ENCODE measurements at regions not wholly inside any gene's neighbourhood (a gene's known extent, or its start where the extent isn't known, plus 50 kb on each side); places are given as distances from the start of the nearest gene placed in this dataset.

DNA sequence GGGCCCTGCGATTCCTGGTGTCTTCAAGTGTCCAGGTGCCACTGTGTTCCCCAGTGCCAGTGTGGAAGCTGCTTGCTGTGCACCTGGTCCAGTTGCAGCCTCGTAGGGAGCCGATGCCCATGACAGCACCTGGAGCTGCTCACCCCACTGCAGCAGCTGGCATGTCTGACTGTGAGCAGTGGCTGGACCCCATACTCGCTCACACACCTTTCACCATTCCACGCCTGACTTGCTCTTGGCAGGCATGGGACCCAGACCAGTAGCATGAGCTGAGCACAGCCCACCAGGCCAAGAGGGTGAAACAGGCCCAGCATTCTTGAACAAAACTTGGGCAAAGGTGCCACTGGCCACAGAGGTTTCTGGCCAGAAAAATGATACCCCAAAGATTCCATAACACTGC is 124.5 kb upstream of the THY1 start:
- DNase-seq (ENCODE audit: low read depth) = no peak

DNA sequence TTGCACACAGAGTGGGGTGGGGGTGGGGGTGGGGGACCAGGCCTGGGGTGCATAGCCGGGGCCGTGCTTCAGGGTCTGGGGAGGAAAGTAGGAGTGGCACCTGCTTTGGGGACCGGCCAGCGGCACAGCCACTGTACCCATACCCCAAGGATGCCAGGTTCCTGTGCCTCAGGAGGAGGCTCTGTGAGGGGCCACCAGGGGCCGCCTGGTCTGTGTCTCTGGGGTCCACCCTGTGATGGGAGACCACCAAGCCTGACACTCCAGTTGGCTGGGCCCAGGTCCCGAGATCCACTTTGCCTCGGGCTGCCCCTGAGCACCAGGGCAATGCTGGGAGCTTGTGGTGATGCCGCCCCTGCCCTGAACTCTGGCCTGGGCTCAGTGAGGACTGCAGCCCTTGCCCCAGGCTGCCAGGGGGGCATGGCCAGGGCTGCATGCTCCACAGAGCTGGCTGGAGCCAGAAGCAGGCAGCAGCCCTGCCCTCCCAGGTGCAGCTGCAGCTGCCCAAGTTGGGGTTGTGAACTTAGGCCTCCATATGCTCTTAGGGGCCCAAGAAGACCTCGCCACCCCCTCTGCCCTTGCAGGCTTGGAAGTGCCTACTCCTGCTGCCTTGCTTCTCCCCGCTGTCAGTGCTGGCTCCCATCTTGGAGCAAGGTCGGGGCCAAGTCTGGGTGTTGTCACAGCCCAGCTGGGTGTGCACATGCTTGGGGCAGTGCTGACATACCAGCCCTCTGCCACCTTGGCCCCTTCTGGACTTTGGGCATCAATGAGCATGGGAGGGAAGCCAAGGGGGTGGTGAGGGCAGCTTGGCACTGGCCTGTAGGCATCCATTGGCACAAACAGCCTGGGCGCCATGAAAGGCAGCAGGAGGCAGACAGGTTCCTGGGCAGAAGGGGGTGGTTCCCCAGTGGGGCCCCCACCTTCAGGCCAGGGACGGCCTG is 123.3 kb upstream of the THY1 start:
- no peak for DNase-seq (ENCODE audit: low read depth)

DNA sequence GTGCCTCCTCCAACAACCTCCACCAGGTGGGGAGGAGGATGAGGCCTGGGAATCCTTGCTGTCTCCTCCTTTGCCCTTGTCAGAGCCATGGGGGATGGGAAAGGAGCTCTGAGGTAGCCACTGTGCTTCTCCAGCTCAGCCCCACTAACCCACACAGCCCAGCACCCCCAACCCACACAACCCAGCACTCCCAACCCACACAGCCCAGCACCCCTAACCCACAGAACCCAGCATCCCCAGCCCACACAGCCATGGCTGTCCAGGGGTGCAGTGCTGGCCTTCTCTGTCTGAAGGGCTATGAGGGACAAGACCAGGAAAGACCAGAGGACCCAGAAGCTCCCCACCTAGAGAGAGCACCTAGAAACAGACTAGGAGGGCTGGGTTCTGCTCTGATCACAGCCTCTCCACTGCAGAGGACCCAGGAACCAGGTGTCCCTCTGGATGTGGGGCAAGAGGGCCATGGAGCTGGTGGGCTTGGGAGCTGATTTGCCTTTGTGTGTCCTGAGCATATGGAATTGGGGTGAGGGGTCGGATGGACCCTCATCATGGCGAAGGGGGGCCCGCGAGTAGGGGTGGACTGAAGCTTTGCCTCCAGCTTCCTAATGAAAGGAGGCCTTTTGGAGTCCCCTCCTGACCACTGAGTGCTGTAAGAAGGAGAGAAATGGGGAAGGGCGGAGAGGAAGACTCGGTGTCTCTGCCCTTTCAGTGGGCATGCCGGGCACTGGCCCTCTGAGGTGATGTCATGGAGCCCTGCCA is 117.6 kb upstream of the THY1 start:
- DNase-seq (ENCODE audit: low read depth) = no peak

DNA sequence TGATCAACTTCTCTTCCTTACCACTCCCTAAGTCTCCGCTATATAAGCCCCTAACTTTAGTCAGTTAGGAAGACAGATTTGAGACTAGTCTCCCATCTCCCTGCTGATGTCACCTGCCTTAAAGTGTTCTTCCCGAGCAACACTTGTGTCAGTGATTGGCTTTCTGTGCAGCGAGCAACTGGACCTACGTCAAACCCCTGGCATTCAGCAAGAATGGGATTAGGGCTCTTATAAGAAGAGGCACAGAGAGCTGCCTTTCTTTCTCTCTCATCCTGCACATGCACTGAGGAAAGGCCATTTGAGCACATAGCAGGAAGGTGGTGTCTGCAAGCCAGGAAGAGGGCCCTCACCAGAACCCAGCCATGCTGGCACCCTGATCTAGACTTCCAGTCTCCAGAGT is 116.6 kb upstream of the THY1 start:
- DNase-seq (ENCODE audit: low read depth) = no peak

DNA sequence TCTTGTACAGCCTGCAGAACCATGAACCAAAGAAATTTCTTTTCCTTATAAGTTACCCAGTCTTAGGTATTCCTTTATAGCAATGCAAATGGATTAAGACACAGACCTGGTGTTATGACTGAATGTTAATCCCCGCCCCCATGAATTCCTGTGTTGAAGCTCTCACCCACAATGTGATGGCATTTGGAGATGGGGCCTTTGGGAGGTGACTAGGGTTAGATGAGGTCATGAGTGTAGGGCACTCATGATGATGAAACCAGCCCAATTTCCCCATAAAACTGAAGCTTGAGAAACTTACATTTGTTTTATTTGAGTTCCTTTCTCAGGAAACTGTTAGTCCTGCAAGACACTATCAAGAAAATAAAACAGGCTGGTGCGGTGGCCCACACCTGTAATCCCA is 115.8 kb upstream of the THY1 start:
- DNase-seq (ENCODE audit: low read depth) = no peak

DNA sequence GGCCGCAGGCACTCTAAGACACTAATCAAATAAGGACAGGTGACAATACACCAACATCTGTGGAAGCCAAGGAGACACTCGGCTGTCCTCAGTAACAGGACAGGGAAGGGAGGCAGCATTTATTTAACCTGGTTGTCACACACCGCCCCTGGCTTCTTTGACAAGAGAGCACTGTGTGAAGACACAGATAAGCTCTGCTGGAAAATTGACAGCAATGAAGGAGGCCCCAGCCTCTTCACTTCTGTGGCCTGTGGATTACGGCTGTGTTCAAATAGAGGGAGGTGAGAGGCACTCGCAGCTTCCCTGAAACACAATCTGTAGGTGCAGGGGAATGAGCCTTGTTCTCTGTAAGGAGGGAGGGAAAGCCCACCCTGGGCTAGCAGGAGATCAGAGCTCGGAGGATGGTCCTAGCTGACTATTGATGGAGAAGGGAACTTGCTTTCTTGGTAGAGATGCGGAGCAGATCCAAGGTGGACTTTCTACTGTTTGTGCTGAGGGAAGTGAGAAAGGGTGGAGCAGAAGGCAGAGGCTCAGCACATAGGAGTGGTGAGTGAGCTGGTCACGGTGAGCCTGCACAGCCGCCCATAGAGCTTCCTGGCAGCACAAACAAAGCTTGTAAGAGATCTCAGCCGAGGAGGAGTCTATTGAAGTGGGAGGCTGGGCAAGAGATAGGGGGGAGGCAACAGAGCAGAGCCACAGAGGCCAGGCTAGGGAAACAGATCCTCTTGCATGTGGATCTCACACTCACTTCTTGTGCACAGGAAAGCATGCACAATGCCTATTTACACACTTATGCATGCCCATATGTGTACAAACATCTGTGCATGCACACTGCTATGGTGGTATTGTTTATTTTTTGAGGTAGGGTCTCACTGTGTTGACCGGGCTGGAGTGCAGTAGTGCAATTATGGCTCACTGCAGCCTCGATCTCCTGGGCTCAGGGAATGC is 114.6 kb upstream of the THY1 start:
- DNase-seq (ENCODE audit: low read depth) = no peak

DNA sequence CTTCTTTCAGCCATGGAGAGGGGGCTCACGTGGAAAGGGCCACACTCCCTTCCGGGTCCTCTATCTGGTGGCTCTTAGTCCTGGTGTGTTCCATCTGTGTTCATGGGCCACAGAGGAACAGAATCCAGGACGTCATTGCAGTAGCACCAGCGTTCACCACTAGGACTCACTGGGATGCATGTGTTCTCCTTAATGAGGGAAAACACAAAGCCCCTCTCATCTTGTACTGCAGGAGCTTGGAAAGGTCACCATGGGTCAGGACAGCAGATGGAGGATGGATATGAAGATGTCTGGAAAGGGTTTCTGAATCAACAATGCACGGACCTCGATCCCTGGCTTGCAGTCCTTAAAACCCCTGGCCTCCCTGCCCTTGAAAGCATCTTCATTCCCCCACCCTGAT is 113.8 kb upstream of the THY1 start:
- DNase-seq (ENCODE audit: low read depth) = no peak

DNA sequence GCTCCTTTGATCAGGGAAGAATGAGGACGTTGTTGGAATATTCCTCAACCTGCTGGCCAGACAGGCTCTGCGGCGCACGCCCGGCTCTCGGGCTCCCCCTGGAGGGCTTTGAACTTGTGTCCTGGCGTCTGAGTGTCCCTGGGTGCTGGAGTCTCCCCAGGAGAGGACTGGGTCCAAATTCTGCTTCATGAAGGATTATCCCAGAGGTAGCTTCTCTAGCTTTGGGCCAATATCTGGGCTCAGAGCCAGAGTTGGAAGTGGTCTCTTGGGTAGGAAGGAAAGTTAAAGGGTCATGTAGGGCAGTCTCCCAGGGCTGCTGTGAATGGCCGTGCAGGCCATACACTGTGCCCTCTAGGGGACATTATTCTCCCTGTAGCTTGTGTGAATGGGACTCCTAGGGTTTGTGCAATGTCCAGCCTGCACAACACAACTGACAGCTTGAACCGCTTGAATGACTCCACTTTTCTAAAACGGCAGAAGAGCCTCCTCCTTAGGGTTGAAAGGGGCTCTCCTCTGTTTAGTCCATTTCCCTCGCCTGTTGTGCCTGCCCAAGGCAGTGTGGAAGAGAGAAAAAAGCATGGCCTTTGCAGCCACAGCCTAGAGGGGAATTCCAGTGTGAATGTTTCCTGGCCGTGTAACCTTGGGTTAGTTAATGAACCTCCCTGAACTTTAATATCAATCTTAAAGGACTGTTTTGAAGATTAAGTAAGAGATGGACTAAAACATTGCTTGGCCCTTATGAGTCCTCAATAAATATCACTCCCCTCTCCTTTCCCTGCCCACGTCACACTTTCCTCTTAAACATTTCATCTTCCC is 111.2 kb upstream of the THY1 start:
- peak; percentile 63 for DNase-seq (ENCODE audit: low read depth)

DNA sequence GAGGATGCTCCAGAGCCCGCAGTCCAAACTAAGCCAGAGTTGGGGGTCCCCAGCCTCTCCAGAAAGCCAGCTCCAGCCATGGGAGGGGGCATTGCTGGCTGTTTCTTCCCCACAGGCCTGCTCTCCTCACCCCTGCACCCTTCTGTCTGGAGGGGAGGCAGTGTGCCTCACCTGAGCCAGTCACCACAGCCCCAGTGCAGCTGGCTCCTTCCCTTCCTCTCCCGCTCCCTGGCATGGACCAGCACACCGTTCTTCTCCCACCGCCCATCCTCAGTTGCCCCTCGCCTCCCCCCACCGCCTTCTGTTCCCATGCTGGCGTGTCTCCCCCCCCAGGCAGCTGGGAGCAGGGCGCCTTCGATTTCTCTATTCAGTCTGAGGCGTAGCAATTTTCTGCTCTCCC is 110.5 kb upstream of the THY1 start:
- DNase-seq (ENCODE audit: low read depth) = no peak

DNA sequence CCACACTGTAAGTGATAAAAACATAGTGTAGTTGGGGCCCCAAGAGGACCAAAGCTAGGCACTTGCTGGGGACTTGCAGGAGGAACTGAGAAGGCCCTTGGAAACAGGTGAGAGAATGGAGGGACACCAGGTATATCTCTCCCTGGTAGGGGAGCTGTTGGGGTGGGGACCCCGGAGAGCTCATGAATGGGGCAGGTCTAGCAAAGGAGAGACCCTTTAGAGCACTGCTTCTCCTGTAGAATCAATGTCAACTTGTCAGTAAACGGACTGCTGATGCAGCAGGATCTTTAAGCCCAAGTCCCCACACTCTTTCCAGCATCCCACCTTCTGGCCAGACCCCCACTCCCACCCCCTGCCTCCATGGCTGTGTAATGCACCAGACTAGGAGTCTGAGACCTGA is 109.6 kb upstream of the THY1 start:
- DNase-seq (ENCODE audit: low read depth) = no peak

DNA sequence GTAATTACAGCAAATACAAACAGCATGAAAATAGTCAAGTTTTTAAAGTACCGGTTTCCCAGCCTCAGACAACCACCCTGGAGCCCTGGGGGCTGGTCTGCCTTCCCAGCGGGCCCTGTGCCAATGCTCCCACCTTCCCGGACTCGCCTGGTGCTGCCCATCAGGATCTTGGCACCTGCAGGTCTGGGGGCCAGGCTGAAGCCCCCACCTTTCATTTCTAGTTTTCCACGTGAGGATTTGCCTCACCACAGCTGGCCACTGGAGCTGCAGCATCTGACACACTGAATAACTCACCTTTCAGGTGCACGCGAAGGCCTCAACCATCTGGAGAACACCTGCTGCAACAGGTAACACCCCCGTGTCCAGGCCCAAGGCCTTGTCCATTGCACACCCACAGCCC is 108.7 kb upstream of the THY1 start:
- no peak for DNase-seq (ENCODE audit: low read depth)

DNA sequence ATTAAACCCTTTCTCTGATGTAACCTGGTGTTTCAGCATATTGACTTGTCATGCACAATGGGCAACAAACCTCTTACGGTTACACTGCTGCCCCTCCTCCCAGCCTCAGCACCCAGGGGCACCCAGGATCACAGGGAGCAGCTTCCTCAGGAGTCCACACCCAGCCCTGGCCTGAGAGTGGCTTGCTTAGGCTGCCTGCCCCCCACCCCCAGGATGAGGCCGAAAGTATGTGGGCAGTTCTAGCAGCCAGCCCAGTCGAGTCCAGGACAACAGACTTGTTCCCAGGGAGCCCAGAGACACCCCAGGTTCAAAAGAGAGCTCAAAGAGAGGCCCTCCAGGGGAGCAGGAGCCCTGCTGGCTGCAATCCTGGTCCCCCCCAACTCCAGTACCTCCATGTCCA is 108.1 kb upstream of the THY1 start:
- DNase-seq (ENCODE audit: low read depth) = no peak

DNA sequence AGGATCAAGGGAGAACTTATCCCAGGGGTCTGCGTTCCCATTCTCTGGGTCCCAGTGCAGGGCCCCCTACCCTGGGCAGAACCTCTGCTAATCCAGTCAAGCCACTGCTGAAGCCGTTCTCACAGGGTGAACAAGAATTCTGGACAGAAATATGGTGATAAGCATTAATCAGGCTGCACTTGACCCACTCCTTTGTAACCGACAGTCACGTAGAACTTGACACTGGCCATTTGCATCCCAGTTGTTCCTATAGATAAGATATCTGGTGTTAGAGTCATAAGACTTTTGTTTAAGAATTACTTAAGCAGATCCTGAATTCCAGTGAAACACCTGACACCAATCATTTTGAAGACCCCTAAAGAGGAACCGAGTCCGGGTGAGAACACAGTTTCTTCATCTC is 107.5 kb upstream of the THY1 start:
- DNase-seq (ENCODE audit: low read depth) = no peak

DNA sequence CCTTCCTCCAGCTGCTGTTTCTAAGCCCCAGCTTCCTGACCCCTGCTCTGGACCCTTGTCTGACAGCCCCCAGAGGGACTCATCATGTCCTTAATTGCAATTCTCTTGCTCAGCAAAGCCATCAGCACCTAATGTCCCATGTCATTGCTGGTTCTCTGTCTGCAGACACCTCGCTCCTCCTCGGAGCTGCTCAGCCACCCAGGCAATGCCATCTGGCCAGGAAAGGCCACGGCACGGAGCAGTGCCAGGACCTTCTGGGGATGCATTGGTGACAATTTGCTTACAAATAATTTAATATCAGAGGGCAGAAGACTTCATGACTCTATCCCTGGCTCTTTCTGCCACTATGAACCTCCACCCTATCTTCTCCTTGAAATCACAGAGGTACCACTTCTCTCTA is 107.0 kb upstream of the THY1 start:
- DNase-seq (ENCODE audit: low read depth) = no peak

DNA sequence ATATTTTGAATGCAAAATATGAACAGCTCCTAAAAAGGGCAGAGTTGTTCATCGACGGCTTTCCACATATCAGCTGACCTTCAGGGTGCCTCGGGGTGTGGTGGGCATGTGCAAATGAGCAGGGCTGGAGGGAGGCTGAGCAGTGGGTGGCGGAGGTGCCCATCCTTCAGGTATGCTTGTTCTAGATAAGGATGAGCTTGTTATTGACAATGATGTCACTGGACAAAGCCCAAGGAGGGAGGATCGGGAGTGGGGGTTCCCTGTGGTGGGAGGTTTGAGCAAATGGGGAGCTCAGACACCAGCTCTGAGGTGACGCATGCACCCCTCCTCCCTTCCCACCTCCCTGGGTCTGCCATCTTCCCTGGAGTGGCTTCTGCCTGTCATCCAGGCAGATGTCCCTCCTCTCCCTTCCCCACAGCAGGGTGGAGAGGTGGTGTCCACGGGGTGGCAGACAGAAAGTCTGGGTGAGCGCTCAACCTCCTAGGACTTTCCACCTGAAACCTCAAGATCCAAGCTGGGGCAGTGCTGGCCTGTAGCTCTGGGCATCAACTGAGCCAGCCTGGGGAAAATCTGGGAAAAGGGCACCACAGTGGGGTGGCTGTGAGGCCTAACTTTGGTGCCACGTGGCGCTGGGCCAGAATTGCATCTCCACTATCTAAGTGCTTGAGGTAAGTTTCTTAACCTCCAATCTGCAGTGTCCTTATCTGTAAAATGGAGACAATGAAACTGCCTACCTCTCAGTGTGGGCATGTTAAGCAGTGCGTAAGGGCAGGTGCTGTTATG is 106.3 kb upstream of the THY1 start:
- no peak for DNase-seq (ENCODE audit: low read depth)

DNA sequence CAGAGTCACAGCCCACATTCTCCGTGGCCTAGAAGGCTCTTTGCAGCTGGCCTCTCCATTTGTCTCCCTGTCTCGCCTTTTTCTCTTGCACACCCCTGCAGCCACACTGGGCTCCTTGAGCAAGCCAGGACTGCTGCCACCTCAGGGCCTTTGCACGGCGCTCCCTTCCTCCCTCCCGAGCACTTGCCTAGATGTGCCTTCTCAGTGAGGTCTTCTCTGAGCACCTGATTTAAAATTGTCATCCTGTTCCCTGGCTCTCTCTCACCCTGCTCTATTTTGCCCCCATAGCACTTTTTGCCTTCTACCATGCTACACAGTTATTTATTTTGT is 102.9 kb upstream of the THY1 start:
- no peak for DNase-seq (ENCODE audit: low read depth)

DNA sequence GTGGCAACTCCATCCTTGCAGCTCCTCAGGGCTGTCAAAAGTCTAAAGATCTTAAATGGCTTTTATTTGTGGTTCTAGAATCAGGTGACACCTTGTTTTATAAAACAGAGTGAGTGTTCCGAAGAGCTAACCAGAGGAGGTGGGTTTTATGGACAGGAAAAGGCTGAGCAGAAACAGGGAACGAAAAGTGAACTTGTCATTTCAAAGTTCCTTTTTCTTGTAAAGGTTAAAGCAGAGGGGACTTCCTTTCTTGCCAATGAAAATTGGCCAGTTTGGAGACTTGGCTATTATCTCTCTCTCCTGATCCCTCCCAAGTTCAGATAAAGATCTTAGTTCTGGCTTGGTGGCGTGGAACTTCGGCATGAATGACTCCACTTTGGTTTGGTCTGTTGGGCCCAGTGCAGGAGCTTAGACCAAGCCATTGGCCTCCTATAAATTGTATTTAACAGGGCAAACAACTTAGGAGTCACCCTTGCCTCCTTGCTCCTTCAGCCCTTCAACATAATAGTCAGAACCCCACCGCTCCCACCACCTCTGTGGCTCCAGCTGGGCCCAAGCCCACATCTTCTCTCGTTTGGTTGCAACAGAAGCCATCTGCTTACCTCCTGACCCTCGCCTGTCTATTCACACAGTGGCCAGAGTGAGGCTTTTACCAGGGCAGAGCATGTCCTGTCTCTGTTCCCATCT is 102.4 kb upstream of the THY1 start:
- no peak for DNase-seq (ENCODE audit: low read depth)

DNA sequence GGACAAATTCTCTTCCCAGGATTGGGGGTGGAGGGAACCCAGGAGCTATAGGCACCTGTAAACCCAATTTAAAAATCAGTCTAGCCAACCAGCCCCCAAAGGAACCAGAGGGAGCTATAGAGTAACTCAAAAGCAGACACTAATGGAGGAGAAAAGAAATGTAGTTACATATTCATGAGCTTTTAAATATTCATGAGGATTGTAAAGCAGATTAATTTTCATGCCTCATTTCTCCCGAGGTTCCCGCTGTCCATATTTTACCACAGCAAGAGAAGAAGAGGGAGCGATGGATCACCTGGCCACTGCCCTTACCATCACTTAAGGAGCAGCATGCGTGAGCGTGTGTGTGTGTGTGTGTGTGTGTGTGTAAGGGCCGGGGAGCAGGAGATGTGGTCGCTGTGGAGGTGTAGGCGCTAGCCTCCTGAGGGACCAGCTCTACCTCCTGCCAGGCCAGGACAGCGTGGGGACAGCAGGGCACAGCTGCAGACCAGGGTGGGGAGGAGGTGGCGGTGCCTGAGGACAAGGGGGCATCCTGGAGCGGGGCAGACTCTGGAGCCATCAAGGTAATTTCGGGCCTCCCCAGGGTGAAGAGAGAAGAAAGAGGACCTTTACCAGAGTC is 100.7 kb upstream of the THY1 start:
- no peak for DNase-seq (ENCODE audit: low read depth)

DNA sequence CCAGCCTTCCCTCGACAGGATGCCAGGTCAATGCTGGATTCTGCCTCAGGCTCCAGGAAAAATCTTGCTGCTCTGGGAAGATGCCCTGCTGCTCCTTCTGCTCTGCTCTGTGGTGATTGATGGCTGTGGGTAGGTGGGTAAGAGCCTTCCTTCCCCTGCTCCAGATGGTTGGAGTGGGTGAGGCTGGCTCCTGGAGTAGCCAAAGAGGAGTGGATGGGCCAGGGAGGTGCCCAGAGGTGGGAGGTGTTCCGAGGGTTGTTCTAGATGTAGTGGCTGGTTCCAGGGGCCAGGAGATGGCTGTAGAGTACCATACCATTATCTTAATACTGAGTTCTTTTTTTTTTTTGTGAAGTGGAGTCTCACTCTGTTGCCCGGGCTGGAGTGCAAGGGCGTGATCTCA is 99.6 kb upstream of the THY1 start:
- no peak for DNase-seq (ENCODE audit: low read depth)
